ENCODE measurements at regions not wholly inside any gene's neighbourhood (a gene's known extent, or its start where the extent isn't known, plus 50 kb on each side); places are given as distances from the start of the nearest gene placed in this dataset.

DNA sequence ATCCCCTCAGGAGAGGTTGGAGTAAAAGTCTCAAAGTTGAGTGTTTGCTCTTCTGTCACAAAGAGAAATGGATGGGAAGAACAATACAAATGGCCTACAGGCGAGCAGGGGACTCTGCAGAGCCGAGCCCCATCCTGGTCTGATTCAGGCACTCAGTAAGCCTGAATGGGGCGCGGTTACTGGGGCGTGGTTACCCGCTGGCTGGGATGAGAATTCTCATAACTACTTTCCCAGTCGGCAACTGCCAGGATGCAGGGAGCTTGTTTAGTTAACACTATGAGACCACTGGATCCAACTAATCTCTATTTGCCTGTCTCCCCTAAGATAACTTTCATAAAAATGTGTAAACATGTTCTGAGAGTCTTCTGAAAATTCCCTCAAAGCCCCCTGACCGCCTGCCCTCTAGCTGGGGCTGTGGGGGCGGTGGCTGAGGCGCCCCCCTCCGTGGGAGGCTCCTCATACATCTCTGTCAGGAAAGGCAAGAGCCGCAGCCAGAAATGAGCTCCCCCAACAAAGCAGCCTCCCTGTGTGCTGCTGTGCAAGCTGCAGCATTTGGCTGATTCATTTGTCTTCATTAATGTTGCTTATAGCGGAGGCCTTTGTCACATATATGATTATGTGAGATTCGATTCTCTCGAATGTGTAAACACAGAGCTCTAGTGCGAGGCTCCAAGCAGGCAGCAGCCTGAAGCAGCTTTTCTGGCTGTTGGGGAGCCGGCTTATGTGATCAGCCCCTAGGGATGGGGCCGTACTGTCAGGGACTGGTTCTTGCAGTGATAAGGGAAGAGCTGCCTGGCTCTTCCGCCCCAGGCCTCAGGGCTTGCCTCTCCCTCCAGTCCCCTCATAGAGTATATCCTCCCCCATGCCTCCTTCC, 126.1 kb upstream of the ARHGAP5 start:
- no peak overlapping the region for H3K4me3 Mint-ChIP-seq (ENCODE audit: unreplicated experiment)
- no peaks in the 10 kb centered on the region for H3K9me3 Mint-ChIP-seq (ENCODE audit: unreplicated experiment)
- TF ChIP-seq, protein P1, sequence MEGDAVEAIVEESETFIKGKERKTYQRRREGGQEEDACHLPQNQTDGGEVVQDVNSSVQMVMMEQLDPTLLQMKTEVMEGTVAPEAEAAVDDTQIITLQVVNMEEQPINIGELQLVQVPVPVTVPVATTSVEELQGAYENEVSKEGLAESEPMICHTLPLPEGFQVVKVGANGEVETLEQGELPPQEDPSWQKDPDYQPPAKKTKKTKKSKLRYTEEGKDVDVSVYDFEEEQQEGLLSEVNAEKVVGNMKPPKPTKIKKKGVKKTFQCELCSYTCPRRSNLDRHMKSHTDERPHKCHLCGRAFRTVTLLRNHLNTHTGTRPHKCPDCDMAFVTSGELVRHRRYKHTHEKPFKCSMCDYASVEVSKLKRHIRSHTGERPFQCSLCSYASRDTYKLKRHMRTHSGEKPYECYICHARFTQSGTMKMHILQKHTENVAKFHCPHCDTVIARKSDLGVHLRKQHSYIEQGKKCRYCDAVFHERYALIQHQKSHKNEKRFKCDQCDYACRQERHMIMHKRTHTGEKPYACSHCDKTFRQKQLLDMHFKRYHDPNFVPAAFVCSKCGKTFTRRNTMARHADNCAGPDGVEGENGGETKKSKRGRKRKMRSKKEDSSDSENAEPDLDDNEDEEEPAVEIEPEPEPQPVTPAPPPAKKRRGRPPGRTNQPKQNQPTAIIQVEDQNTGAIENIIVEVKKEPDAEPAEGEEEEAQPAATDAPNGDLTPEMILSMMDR (IDR thresholded peaks at IDR 0.05; ENCODE audit: unreplicated experiment), result no peak
- peaks cover 9% of the 10 kb centered on the region for H3K4me1 Mint-ChIP-seq (ENCODE audit: unreplicated experiment)
- no peak overlapping the region for H3K27ac Mint-ChIP-seq (ENCODE audit: unreplicated experiment)
- H3K36me3 Mint-ChIP-seq (ENCODE audit: low read depth, unreplicated experiment), result no peaks in the 10 kb centered on the region
- no peak for DNase-seq (ENCODE audit: low spot score)
- H3K27me3 Mint-ChIP-seq (ENCODE audit: unreplicated experiment), result peaks cover 3% of the 10 kb centered on the region

DNA sequence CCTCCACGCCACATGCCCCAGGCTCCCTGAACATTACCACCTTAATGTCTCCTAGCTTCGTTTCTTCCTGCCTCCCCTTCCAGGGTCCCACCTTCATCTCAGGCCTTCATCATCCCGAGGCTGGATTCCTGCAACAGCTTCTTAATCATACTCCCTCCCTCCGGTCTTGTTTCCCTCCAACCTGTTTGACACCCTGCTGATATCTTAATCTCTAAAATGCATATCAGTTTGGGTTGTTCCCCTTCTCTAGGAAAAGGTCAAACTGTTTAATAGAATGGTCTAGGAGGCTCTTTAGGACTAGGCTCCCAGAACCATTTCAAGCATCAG, 125.5 kb upstream of the ARHGAP5 start:
- H3K4me3 Mint-ChIP-seq (ENCODE audit: unreplicated experiment), result no peak overlapping the region
- H3K27ac Mint-ChIP-seq (ENCODE audit: unreplicated experiment), result no peak overlapping the region
- TF ChIP-seq, protein P1 (IDR thresholded peaks at IDR 0.05; ENCODE audit: unreplicated experiment), result no peak
- no peak for DNase-seq (ENCODE audit: low spot score)
- no peaks in the 10 kb centered on the region for H3K9me3 Mint-ChIP-seq (ENCODE audit: unreplicated experiment)
- H3K4me1 Mint-ChIP-seq (ENCODE audit: unreplicated experiment), result peaks cover 9% of the 10 kb centered on the region
- H3K36me3 Mint-ChIP-seq (ENCODE audit: low read depth, unreplicated experiment), result no peaks in the 10 kb centered on the region
- H3K27me3 Mint-ChIP-seq (ENCODE audit: unreplicated experiment), result peaks cover 3% of the 10 kb centered on the region

DNA sequence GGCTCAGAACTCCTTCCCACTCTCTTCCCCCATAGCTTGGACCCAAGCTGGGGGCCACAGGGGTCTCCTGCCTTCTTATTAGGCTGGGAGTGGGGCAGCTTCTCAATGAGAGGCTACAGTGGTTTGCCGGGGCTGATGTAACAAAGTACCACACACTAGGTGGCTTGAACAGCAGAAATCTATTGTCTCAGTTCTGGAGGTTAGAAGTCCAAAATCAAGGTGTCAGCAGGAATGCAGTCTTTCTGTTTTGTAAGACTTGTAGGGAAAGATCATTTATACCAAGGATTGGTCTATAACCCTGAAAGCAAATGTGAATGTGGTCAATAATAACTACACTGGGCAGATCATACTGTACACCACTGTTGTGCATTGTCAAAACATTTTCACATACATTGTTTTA, 124.5 kb upstream of the ARHGAP5 start:
- no peaks in the 10 kb centered on the region for H3K36me3 Mint-ChIP-seq (ENCODE audit: low read depth, unreplicated experiment)
- peaks cover 9% of the 10 kb centered on the region for H3K4me1 Mint-ChIP-seq (ENCODE audit: unreplicated experiment)
- H3K27me3 Mint-ChIP-seq (ENCODE audit: unreplicated experiment), result peaks cover 3% of the 10 kb centered on the region
- TF ChIP-seq, protein P1 (IDR thresholded peaks at IDR 0.05; ENCODE audit: unreplicated experiment), result no peak
- H3K4me3 Mint-ChIP-seq (ENCODE audit: unreplicated experiment), result no peak overlapping the region
- H3K27ac Mint-ChIP-seq (ENCODE audit: unreplicated experiment), result no peak overlapping the region
- DNase-seq (ENCODE audit: low spot score), result no peak
- no peaks in the 10 kb centered on the region for H3K9me3 Mint-ChIP-seq (ENCODE audit: unreplicated experiment)

DNA sequence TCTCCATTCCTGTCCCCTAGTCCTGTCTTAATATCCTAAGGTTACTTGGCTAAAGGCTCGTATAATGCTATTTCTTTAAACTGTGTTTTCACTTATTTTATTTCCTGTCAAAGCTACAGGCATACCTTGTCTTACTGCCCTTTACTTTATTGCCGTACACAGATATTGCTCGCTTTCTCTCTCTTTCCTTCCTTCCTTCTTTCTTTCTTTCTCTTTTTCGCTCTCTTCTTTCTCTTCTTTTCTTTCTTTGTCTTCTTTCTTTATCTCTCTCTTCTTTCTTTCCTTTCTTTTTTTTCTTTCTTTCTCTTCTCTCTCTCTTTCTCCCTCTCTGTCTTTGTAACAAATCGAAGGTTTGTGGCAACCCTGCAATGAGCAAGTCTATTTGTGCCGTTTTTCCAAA, 123.9 kb upstream of the ARHGAP5 start:
- H3K36me3 Mint-ChIP-seq (ENCODE audit: low read depth, unreplicated experiment), result no peaks in the 10 kb centered on the region
- H3K9me3 Mint-ChIP-seq (ENCODE audit: unreplicated experiment), result no peaks in the 10 kb centered on the region
- DNase-seq (ENCODE audit: low spot score), result no peak
- TF ChIP-seq, protein P1 (IDR thresholded peaks at IDR 0.05; ENCODE audit: unreplicated experiment), result no peak
- H3K4me1 Mint-ChIP-seq (ENCODE audit: unreplicated experiment), result peaks cover 9% of the 10 kb centered on the region
- H3K4me3 Mint-ChIP-seq (ENCODE audit: unreplicated experiment), result no peak overlapping the region
- H3K27me3 Mint-ChIP-seq (ENCODE audit: unreplicated experiment), result peaks cover 3% of the 10 kb centered on the region
- H3K27ac Mint-ChIP-seq (ENCODE audit: unreplicated experiment), result no peak overlapping the region

DNA sequence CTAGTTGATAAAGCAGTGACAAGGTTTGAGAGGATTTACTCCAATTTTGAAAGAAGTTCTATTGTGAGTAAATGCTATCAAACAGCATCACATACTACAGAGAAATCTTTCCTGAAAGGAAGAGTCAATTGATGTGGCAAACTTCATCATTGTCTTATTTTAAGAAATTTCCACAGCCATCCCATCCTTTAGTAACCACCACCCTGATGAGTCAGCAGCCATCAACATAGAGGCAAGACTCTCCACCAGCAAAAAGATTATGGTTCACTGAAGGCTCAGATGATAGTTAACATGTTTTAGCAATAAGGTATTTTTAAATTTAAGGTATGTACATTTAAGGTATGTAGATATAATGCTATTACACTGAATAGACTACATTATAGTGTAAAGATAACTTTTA, 122.1 kb upstream of the ARHGAP5 start:
- no peak overlapping the region for H3K4me3 Mint-ChIP-seq (ENCODE audit: unreplicated experiment)
- no peak overlapping the region for H3K27ac Mint-ChIP-seq (ENCODE audit: unreplicated experiment)
- DNase-seq (ENCODE audit: low spot score), result no peak
- TF ChIP-seq, protein P1 (IDR thresholded peaks at IDR 0.05; ENCODE audit: unreplicated experiment), result no peak
- H3K36me3 Mint-ChIP-seq (ENCODE audit: low read depth, unreplicated experiment), result no peaks in the 10 kb centered on the region
- no peaks in the 10 kb centered on the region for H3K9me3 Mint-ChIP-seq (ENCODE audit: unreplicated experiment)
- H3K27me3 Mint-ChIP-seq (ENCODE audit: unreplicated experiment), result peaks cover 3% of the 10 kb centered on the region
- H3K4me1 Mint-ChIP-seq (ENCODE audit: unreplicated experiment), result peaks cover 6% of the 10 kb centered on the region
